GM19025 (cell line): ENCODE measurements at regions not wholly inside any gene's neighbourhood (a gene's known extent, or its start where the extent isn't known, plus 50 kb on each side); places are given as distances from the start of the nearest gene placed in this dataset.
"Not testable (repeated sequence)": the region's sequence is repeated elsewhere in the genome, so short reads cannot be mapped to it uniquely, and the experiment has no call there.

ENCODE experiments used
- ATAC-seq: cut with Tn5 transposase; IDR thresholded peaks from one replicate; pipeline ENCODE4 v1.9.1; 2021; ENCODE audit warnings: mild to moderate bottlenecking, low read depth, moderate library complexity; ENCODE audit not compliant: unreplicated experiment

DNA sequence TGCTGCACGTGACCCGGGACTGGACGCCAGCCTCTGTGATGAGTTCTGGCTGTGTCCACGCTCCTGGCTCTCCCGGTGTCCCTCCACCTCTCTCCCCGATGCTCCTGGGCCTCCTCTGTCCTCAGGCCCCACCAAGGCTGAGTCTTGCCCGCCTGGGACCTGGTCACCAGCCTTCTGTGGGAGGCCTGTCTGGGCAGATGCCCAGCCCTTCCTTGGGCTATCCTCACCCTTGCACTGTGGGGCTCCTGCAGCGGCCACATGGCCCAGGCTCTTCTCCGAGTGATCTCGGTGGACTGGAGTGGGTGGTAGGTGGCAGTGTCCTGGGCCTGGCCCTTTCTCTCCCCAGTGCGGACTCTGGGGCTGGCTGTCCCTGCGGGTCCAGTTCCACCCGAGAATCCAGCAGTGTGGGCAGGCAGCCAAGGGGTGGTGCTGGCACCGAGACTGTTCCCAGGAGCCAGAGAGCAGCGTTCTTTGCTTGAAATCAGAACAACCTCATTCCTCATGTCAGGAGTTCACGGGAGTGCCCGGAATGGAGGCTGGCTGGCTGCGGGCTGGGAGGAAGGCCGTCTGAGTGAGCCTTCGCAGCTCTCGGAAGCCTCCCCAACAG is 94.6 kb downstream of the TMEM121 start:
- not testable (repeated sequence) for ATAC-seq

GRCh38 chr14:105621479-105622328 is 95.3 kb downstream of the TMEM121 start:
- ATAC-seq: not testable (repeated sequence)

DNA sequence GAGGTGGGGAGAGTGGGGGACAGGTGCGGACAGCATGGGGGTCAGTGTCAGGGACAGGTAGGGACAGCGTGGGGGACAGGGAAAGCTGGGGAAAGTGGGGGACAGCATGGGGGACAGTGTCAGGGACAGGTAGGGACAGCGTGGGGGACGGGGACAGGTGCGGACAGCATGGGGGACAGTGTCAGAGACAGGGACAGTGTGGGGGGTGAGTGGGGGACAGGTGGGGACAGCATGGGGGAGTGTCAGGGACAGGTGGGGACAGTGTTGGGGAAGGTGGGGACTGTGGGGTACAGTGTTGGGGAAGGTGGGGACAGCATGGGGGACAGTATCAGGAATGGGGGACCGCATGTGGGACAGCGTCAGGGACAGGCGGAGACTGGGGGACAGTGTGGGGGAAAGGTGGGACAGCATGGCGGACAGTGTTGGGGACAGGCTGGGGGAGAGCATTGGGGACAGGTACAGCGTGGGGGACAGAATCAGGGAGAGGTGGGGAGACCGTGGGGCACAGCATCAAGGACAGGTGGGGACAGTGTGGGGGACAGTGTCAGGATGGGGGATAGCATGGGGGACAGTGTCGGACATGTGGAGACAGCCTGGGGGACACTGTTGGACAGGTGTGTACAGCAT is 96.1 kb downstream of the TMEM121 start:
- no peak for ATAC-seq

DNA sequence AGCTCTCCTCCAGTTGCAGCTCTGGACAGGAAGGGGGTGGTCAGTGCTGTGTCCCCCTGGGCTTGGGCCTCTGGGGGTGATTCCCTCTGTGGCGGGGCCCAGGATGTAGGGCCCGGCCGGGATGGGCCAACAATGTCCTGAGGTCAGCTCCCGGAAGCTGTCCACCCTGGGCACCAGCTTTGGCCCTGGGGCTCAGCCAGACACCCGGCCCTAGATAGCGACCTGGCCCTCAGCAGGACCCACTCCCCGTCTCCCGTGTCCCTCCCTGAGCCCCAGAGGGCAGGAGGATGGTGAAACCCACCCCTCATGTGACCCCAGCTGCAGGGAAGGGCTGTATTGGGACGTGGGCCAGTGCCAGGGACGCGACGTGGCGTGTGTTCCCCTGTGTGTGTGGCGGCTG is 96.8 kb downstream of the TMEM121 start:
- not testable (repeated sequence) for ATAC-seq

DNA sequence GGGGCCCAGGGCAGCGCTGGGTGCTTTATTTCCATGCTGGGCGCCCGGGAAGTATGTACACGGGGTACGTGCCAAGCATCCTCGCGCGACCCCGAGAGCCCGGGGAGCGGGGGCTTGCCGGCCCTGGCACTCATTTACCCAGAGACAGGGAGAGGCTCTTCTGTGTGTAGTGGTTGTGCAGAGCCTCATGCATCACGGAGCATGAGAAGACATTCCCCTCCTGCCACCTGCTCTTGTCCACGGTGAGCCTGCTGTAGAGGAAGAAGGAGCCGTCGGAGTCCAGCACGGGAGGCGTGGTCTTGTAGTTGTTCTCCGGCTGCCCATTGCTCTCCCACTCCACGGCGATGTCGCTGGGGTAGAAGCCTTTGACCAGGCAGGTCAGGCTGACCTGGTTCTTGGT is 98.0 kb downstream of the TMEM121 start:
- ATAC-seq: not testable (repeated sequence)

DNA sequence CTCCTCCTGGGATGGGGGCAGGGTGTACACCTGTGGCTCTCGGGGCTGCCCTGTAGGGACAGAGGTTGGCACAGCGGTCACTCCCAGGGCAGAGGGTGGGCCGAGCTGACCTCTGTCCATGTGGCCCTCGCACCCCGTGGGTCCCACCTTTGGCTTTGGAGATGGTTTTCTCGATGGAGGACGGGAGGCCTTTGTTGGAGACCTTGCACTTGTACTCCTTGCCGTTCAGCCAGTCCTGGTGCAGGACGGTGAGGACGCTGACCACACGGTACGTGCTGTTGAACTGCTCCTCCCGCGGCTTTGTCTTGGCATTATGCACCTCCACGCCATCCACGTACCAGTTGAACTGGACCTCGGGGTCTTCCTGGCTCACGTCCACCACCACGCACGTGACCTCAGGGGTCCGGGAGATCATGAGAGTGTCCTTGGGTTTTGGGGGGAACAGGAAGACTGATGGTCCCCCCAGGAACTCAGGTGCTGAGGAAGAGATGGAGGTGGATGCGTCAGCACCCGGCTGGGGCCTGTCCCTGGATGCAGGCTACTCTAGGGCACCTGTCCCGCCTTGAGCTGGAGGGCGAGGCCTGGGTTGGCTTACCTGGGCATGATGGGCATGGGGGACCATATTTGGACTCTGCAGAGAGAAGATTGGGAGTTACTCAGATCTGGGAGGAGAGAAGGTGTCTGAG is 98.5 kb downstream of the TMEM121 start:
- ATAC-seq: not testable (repeated sequence)

- ATAC-seq: not testable (repeated sequence)
Observed at GRCh38 chr14:105625448-105625847, 99.1 kb downstream of the TMEM121 start.

- ATAC-seq: not testable (repeated sequence)
Observed at GRCh38 chr14:105626111-105626510, 99.7 kb downstream of the TMEM121 start.

- ATAC-seq: not testable (repeated sequence)
Observed at GRCh38 chr14:105626651-105627050, 100.3 kb downstream of the TMEM121 start.

DNA sequence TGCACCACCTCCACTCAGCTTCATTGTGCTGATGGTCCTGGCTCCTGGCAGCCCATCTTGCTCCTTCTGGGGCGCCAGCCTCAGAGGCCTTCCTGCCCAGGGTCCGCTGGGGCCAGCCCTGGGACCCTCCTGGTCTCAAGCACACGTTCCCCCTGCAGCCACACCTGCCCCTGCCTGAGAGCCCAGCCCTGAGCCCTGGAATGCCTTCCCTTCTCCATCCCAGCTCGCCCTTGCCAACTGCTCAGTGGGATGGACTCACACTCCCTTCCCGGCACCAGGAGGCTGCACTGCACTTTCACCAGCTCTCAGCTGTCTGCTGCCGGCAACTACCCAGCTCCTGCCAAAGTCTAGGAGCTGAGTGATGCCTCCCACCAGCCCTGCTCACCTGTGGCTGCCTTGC is 100.9 kb downstream of the TMEM121 start:
- not testable (repeated sequence) for ATAC-seq

GRCh38 chr14:105627701-105628100 is 101.3 kb downstream of the TMEM121 start:
- no peak for ATAC-seq

- ATAC-seq: not testable (repeated sequence)
Observed at GRCh38 chr14:105628126-105628525, 101.7 kb downstream of the TMEM121 start.

GRCh38 chr14:105628531-105629067 is 102.2 kb downstream of the TMEM121 start:
- not testable (repeated sequence) for ATAC-seq

DNA sequence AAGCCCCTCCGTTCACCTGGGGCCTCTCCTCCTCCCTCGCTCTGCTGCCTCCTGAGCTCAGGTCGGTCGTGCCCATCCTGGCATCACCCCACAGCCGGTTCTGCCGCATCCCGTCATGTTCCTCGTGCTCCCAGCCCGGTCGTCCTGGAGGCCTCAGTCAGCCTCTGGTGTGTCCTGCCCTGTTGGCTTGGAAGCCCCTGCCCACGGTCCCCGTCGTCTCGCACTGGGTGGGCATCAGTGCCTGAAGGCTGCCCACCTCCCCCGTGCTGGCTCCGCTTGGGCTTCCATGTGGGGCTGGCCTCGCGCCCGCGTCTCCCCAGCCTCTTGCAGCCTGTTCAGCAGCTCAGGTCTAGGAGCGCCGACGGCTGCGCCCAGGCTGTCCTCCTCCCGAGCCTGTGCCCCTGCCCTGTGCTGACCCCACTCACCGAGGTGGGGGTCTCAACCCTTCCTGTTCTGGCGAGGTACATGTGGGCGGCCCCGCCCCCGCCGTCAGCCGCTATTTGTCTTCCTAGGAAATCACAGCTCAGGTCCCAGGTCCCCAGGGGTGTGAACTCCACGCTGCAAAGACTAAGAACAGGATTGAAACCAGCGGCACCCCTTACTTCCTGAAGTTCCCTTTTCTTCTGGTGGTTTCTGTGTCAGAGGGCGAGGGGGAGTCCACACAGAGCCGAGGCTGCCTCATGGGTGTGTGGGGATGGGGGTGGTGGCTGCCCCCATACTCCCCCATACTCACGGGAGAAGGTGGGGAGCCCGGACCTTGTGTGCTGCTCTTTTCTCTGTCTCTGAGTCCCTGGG is 102.9 kb downstream of the TMEM121 start:
- ATAC-seq: not testable (repeated sequence)

GRCh38 chr14:105629886-105630215 is 103.5 kb downstream of the TMEM121 start:
- ATAC-seq: no peak

GRCh38 chr14:105630293-105630934 is 104.0 kb downstream of the TMEM121 start:
- not testable (repeated sequence) for ATAC-seq

DNA sequence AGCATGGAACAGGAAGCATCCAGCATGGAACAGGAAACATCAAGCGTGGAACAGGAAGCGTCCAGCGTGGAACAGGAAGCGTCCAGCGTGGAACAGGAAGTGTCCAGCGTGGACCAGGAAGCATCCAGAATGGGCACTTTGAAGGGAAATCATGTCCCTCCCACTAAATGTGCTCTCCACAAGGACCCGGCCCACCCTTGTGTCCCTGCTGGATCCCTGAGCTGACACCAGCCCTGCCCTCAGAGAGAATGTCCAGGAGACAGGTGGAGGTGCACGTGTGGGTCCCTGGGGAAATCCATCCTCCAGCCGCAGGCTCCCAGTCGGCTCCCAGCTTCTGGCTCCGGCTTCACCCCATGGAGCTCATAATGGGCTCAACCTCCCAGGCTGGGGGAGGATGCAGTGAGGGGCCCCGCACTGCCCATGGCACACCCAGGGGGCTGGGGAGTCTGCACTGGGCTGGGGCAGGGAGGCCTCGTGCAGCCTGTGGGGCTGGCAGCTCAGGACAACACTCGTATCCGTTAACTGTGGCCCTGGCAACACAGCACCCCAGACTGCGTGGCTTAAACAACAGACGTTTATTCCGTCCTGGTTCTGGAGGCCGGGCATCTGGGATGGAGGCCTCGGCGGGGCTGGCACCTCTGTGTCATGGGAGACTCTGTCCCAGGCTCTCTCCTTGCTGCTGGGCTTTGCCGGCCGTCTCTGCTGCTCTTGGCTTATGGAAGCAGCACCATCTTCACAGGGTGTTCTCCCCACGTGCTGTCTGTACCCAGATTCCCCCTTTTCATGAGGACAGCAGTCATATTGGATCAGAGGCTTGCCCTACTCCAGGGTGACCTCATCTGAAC is 104.8 kb downstream of the TMEM121 start:
- ATAC-seq: not testable (repeated sequence)

- no peak for ATAC-seq
Observed at GRCh38 chr14:105632010-105632409, 105.6 kb downstream of the TMEM121 start.
